Gastrocnemius medialis (tissue), 4 donors: ENCODE measurements at regions not wholly inside any gene's neighbourhood (a gene's known extent, or its start where the extent isn't known, plus 50 kb on each side); places are given as distances from the start of the nearest gene placed in this dataset.

Experiments
- ATAC-seq, 2 donors: fragments of 150-250 bp; one replicate each; pipeline ENCODE4 v1.9.1; 2016
- DNase-seq, 2 donors: peaks; one replicate each; pipeline ENCODE4 v3.0.0-alpha.2; 2019
- H3K27ac ChIP-seq, 4 donors: fragments of 200-600 bp; sonication (generic); 1 replicate in 1 of 4; 2 replicates in 3 of 4; pipeline ENCODE4 v1.5.1; 2016 to 2018; ENCODE audit warnings: mild to moderate bottlenecking in 2 of 4, moderate library complexity in 1 of 4
- H3K27me3 ChIP-seq, 3 donors: fragments of 200-600 bp; sonication (generic) in 2 of 3; 1 replicate in 1 of 3; 2 replicates in 2 of 3; pipeline versions ENCODE4 v1.5.1 to v1.6.0; 2016 to 2019; ENCODE audit warnings: mild to moderate bottlenecking in 1 of 3, moderate library complexity in 1 of 3
- H3K36me3 ChIP-seq, 2 donors: fragments of 200-600 bp; sonication (generic) in 1 of 2; one replicate each; pipeline ENCODE4 v1.5.1; 2017 to 2018
- H3K4me1 ChIP-seq, 2 donors: fragments of 200-600 bp; sonication (generic) in 1 of 2; one replicate each; pipeline ENCODE4 v1.5.1; 2016 to 2017; ENCODE audit warnings: mild to moderate bottlenecking in 2 of 2
- H3K4me3 ChIP-seq, 4 donors: fragments of 200-600 bp; sonication (generic) in 3 of 4; 1 replicate in 1 of 4; 2 replicates in 3 of 4; pipeline ENCODE4 v1.5.1; 2016 to 2019; ENCODE audit warnings: mild to moderate bottlenecking in 2 of 4
- H3K9me3 ChIP-seq, 3 donors: fragments of 200-600 bp; sonication (generic) in 2 of 3; 1 replicate in 1 of 3; 2 replicates in 2 of 3; pipeline ENCODE4 v1.5.1; 2016 to 2019
- POLR2A ChIP-seq, 2 donors: fragments of 450-650 bp; IDR thresholded peaks; one replicate each; pipeline ENCODE4 v1.6.1; 2017; ENCODE audit warnings: antibody characterized with exemption in 2 of 2, mild to moderate bottlenecking in 2 of 2, moderate library complexity in 2 of 2
- in situ Hi-C, 4 donors: fragments of 200-750 bp; cut with MboI; loops; one replicate each; pipeline versions ENCODE4 v1.15.0 to v1.8.0; 2017; ENCODE audit warnings: low sequenced_read_pairs in 4 of 4
- intact Hi-C: fragments of 100-400 bp; cut with DNase I; formaldehyde crosslinking; loops from one replicate; pipeline ENCODE4 v1.15.1; 2023; ENCODE audit warnings: low total_unique reads
- TF ChIP-seq, protein P1 (sequence below), 5 experiments: fragments of 450-650 bp in 3 of 5; fragments of 200-600 bp in 2 of 5; sonication (generic) in 2 of 5; IDR thresholded peaks in 4 of 5; conservative IDR thresholded peaks in 1 of 5; 1 replicate in 4 of 5; 2 replicates in 1 of 5; pipeline ENCODE4 v1.5.1; 2016 to 2019; ENCODE audit warnings: antibody characterized with exemption in 5 of 5, mild to moderate bottlenecking in 3 of 5, moderate library complexity in 3 of 5

- peak in 1 of 2 donors; percentile 30 for ATAC-seq
- in situ Hi-C loops (no loop called here), intact Hi-C loops (no loop called here)
- H3K4me3 ChIP-seq, result no peak overlapping the region
- H3K4me1 ChIP-seq, result peaks cover 4 to 11% of the 10 kb centered on the region in 2 donors
- no peaks in the 10 kb centered on the region for H3K27me3 ChIP-seq
- H3K27ac ChIP-seq, result no peak overlapping the region
- no peaks in the 10 kb centered on the region for H3K36me3 ChIP-seq
- TF ChIP-seq POLR2A (IDR thresholded peaks at IDR 0.05), result no peak
- TF ChIP-seq, protein P1, sequence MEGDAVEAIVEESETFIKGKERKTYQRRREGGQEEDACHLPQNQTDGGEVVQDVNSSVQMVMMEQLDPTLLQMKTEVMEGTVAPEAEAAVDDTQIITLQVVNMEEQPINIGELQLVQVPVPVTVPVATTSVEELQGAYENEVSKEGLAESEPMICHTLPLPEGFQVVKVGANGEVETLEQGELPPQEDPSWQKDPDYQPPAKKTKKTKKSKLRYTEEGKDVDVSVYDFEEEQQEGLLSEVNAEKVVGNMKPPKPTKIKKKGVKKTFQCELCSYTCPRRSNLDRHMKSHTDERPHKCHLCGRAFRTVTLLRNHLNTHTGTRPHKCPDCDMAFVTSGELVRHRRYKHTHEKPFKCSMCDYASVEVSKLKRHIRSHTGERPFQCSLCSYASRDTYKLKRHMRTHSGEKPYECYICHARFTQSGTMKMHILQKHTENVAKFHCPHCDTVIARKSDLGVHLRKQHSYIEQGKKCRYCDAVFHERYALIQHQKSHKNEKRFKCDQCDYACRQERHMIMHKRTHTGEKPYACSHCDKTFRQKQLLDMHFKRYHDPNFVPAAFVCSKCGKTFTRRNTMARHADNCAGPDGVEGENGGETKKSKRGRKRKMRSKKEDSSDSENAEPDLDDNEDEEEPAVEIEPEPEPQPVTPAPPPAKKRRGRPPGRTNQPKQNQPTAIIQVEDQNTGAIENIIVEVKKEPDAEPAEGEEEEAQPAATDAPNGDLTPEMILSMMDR (IDR thresholded peaks at IDR 0.05 in 4 of 5, conservative IDR thresholded peaks at IDR 0.05 in 1 of 5), result no peak
- DNase-seq, result no peak
- H3K9me3 ChIP-seq, result no peaks in the 10 kb centered on the region
These were observed 189.0 kb downstream of the PALM2AKAP2 start for GRCh38 chr9:109969011-109969410.

DNA sequence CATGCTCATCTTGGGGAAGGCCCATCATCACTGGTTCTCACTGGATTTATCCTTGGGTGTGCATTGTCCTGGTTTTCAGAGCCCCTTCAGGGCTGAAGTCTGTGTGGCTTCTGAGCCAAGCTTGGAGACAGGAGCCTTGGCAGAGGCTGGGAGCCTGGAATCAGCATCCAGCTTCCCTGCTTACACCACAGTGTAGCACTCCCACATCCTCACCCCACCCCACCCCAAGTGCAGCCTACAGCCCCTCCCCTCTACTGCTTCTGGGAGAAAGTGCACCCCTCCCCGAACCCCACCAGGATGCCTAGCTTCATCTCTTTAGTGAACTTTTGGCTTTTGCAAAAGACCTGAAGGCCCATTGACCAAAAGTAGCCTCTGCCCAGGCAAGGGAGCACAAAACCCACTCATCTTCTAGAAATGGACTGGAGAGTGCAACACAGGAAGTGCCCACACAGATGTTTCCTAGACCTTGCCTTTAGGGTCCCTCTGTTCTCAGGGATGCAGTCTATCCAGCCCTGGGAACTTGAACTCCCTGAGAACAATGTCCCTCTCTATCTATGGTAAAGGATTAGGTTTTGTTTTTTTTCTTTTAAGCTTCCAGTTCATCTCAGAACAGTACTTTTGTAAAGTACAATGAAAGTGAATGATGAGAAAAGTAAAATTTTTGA lies 189.7 kb downstream of the PALM2AKAP2 start:
- H3K4me1 ChIP-seq, result peaks cover 4 to 11% of the 10 kb centered on the region in 2 donors
- TF ChIP-seq, protein P1 (IDR thresholded peaks at IDR 0.05 in 4 of 5, conservative IDR thresholded peaks at IDR 0.05 in 1 of 5), result no peak
- no peak for TF ChIP-seq POLR2A (IDR thresholded peaks at IDR 0.05)
- H3K27me3 ChIP-seq, result no peaks in the 10 kb centered on the region
- intact Hi-C loops (no loop called here), in situ Hi-C loops (no loop called here)
- no peak for DNase-seq
- H3K36me3 ChIP-seq, result no peaks in the 10 kb centered on the region
- H3K27ac ChIP-seq, result no peak overlapping the region
- H3K4me3 ChIP-seq, result no peak overlapping the region
- H3K9me3 ChIP-seq, result no peaks in the 10 kb centered on the region
- ATAC-seq, result no peak

- H3K27me3 ChIP-seq, result no peaks in the 10 kb centered on the region
- no peak overlapping the region for H3K27ac ChIP-seq
- ATAC-seq, result no peak
- peaks cover 4 to 18% of the 10 kb centered on the region in 2 donors for H3K4me1 ChIP-seq
- no peaks in the 10 kb centered on the region for H3K36me3 ChIP-seq
- TF ChIP-seq POLR2A (IDR thresholded peaks at IDR 0.05), result no peak
- TF ChIP-seq, protein P1 (IDR thresholded peaks at IDR 0.05 in 4 of 5, conservative IDR thresholded peaks at IDR 0.05 in 1 of 5), result no peak
- no peaks in the 10 kb centered on the region for H3K9me3 ChIP-seq
- no peak overlapping the region for H3K4me3 ChIP-seq
- intact Hi-C loops, result no loop called here
- in situ Hi-C loops, result no loop called here
- DNase-seq, result no peak
These were observed 191.2 kb downstream of the PALM2AKAP2 start for GRCh38 chr9:109971226-109971625.

- no peaks in the 10 kb centered on the region for H3K9me3 ChIP-seq
- peaks cover 4 to 18% of the 10 kb centered on the region in 2 donors for H3K4me1 ChIP-seq
- DNase-seq (peak in 1 of 2 donors; percentile 16), ATAC-seq (no peak)
- H3K27ac ChIP-seq, result no peak overlapping the region
- no peaks in the 10 kb centered on the region for H3K27me3 ChIP-seq
- TF ChIP-seq, protein P1 (IDR thresholded peaks at IDR 0.05 in 4 of 5, conservative IDR thresholded peaks at IDR 0.05 in 1 of 5), result no peak
- no peak for TF ChIP-seq POLR2A (IDR thresholded peaks at IDR 0.05)
- no peaks in the 10 kb centered on the region for H3K36me3 ChIP-seq
- in situ Hi-C loops, result no loop called here
- intact Hi-C loops, result no loop called here
- H3K4me3 ChIP-seq, result no peak overlapping the region
These were observed 192.3 kb downstream of the PALM2AKAP2 start for GRCh38 chr9:109972026-109972882.
